Left ventricle myocardium superior (tissue), 1 donor: ENCODE measurements at regions not wholly inside any gene's neighbourhood (a gene's known extent, or its start where the extent isn't known, plus 50 kb on each side); places are given as distances from the start of the nearest gene placed in this dataset.

Source experiments
- ATAC-seq: fragments of 200-7000 bp; cut with Tn5 transposase; one replicate; pipeline ENCODE4 v1.9.1; 2020; ENCODE audit warnings: mild to moderate bottlenecking, moderate library complexity
- DNase-seq: peaks from one replicate; pipeline ENCODE4 v3.0.0-alpha.2; 2020
- intact Hi-C: fragments of 100-400 bp; cut with micrococcal nuclease; formaldehyde crosslinking; loops from one replicate; pipeline ENCODE4 v1.11.0; 2022
- donor health status: DM: no; HTN: yes; CAD: no; lungs with severe emphysema.

GRCh38 chr12:124641591-124641990 is 74.2 kb upstream of the NCOR2 start:
- no peak for DNase-seq
- intact Hi-C loops, result no loop called here
- peak; percentile 15 for ATAC-seq

- no peak for DNase-seq
- intact Hi-C loops, result no loop called here
- ATAC-seq, result no peak
Measured at GRCh38 chr12:124640056-124640455, 72.6 kb upstream of the NCOR2 start.

- ATAC-seq (no peak), DNase-seq (no peak)
- intact Hi-C loops, result no loop called here
Measured at GRCh38 chr12:124639122-124639806, 71.9 kb upstream of the NCOR2 start.

- DNase-seq, result no peak
- ATAC-seq, result no peak
- intact Hi-C loops, result no loop called here
Measured at GRCh38 chr12:124637581-124637981, 70.2 kb upstream of the NCOR2 start.

- DNase-seq (no peak), ATAC-seq (no peak)
- intact Hi-C loops, result no loop called here
Measured at GRCh38 chr12:124637163-124637562, 69.8 kb upstream of the NCOR2 start.

GRCh38 chr12:124636138-124636978 is 68.9 kb upstream of the NCOR2 start:
- DNase-seq (peak; percentile 45), ATAC-seq (no peak)
- intact Hi-C loops, result no loop called here

GRCh38 chr12:124635316-124635715 is 67.9 kb upstream of the NCOR2 start:
- intact Hi-C loops, result no loop called here
- DNase-seq (no peak), ATAC-seq (no peak)

GRCh38 chr12:124633365-124634362 is 66.3 kb upstream of the NCOR2 start:
- intact Hi-C loops, result no loop called here
- ATAC-seq (no peak), DNase-seq (no peak)

- ATAC-seq (peak; percentile 28), DNase-seq (no peak)
Measured at GRCh38 chr12:124632519-124632984, 65.1 kb upstream of the NCOR2 start.

GRCh38 chr12:124631681-124632256 is 64.4 kb upstream of the NCOR2 start:
- intact Hi-C loops, result no loop called here
- DNase-seq (no peak), ATAC-seq (no peak)

More at GRCh38 chr12:124632519-124632984, 65.1 kb upstream of the NCOR2 start:
- intact Hi-C loops, result no loop called here

- DNase-seq (no peak), ATAC-seq (no peak)
- intact Hi-C loops, result no loop called here
Measured at GRCh38 chr12:124630791-124631313, 63.4 kb upstream of the NCOR2 start.

GRCh38 chr12:124629789-124630480 is 62.5 kb upstream of the NCOR2 start:
- DNase-seq (no peak), ATAC-seq (no peak)
- intact Hi-C loops, result no loop called here

- DNase-seq (no peak), ATAC-seq (no peak)
- intact Hi-C loops, result no loop called here
Measured at GRCh38 chr12:124629117-124629516, 61.7 kb upstream of the NCOR2 start.

GRCh38 chr12:124627956-124628355 is 60.5 kb upstream of the NCOR2 start:
- DNase-seq (no peak), ATAC-seq (no peak)
- intact Hi-C loops, result no loop called here

GRCh38 chr12:124626971-124627411 is 59.6 kb upstream of the NCOR2 start:
- intact Hi-C loops, result no loop called here
- DNase-seq (peak; percentile 89), ATAC-seq (peak; percentile 79)

GRCh38 chr12:124625867-124626675 is 58.7 kb upstream of the NCOR2 start:
- intact Hi-C loops, result no loop called here
- DNase-seq, result peak; percentile 90
- ATAC-seq, result peak; percentile 90

GRCh38 chr12:124624823-124625222 is 57.4 kb upstream of the NCOR2 start:
- intact Hi-C loops, result no loop called here
- no peak for ATAC-seq
- no peak for DNase-seq
